ENCODE measurements at regions not wholly inside any gene's neighbourhood (a gene's known extent, or its start where the extent isn't known, plus 50 kb on each side); places are given as distances from the start of the nearest gene placed in this dataset.

DNA sequence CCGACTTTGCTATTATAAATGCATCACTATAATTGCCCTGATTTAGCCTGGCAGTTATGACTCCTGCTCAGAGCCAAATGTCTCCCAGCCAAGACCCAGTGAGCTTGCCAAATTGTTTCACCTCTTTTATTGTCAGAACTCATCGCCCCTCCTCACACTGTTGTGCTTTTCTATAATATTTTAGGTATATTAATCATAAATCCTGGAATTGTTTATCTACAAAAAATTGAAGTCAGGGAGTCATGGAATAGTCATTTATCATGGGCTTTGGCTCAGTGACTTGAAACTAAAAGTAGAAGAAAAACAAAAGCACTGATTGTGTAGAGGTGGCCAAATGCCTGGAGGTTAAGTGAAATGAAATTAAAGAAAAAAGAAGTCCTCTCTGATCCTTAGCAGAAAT lies 85.6 kb downstream of the PFDN4 start:
- H3K27me3 ChIP-seq (ENCODE audit: low read depth): no peaks in the 10 kb centered on the region
- intact Hi-C loops (cut with micrococcal nuclease): no loop called here
- no peaks in the 10 kb centered on the region for H3K36me3 ChIP-seq
- H3K4me3 ChIP-seq: no peak overlapping the region
- H3K9me3 ChIP-seq (replicated peaks): no peaks in the 10 kb centered on the region
- H3K4me1 ChIP-seq: peaks cover 6% of the 10 kb centered on the region
- TF ChIP-seq, protein P1, sequence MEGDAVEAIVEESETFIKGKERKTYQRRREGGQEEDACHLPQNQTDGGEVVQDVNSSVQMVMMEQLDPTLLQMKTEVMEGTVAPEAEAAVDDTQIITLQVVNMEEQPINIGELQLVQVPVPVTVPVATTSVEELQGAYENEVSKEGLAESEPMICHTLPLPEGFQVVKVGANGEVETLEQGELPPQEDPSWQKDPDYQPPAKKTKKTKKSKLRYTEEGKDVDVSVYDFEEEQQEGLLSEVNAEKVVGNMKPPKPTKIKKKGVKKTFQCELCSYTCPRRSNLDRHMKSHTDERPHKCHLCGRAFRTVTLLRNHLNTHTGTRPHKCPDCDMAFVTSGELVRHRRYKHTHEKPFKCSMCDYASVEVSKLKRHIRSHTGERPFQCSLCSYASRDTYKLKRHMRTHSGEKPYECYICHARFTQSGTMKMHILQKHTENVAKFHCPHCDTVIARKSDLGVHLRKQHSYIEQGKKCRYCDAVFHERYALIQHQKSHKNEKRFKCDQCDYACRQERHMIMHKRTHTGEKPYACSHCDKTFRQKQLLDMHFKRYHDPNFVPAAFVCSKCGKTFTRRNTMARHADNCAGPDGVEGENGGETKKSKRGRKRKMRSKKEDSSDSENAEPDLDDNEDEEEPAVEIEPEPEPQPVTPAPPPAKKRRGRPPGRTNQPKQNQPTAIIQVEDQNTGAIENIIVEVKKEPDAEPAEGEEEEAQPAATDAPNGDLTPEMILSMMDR (IDR thresholded peaks at IDR 0.05; ENCODE audit: borderline replicate concordance): no peak
- H3K27ac ChIP-seq (replicated peaks): peak overlapping the region; percentile 55
- no peak for DNase-seq

GRCh38 chr20:54294094-54294493 lies 86.2 kb downstream of the PFDN4 start:
- Histone ChIP-seq H3K36me3 (no peaks in the 10 kb centered on the region), H3K4me1 (peaks cover 6% of the 10 kb centered on the region), H3K4me3 (no peak overlapping the region), H3K27ac (replicated peaks) (peak overlapping the region; percentile 55), H3K9me3 (replicated peaks) (no peaks in the 10 kb centered on the region), H3K27me3 (ENCODE audit: low read depth) (no peaks in the 10 kb centered on the region)
- TF ChIP-seq, protein P1 (IDR thresholded peaks at IDR 0.05; ENCODE audit: borderline replicate concordance): no peak
- intact Hi-C loops (cut with micrococcal nuclease): no loop called here
- DNase-seq: no peak

GRCh38 chr20:54295686-54296085 lies 87.8 kb downstream of the PFDN4 start:
- intact Hi-C loops (cut with micrococcal nuclease): no loop called here
- Histone ChIP-seq H3K36me3 (no peaks in the 10 kb centered on the region), H3K4me3 (no peak overlapping the region), H3K27me3 (ENCODE audit: low read depth) (no peaks in the 10 kb centered on the region), H3K9me3 (replicated peaks) (no peaks in the 10 kb centered on the region), H3K4me1 (peaks cover 6% of the 10 kb centered on the region), H3K27ac (replicated peaks) (no peak overlapping the region)
- no peak for DNase-seq
- TF ChIP-seq, protein P1 (IDR thresholded peaks at IDR 0.05; ENCODE audit: borderline replicate concordance): no peak

DNA sequence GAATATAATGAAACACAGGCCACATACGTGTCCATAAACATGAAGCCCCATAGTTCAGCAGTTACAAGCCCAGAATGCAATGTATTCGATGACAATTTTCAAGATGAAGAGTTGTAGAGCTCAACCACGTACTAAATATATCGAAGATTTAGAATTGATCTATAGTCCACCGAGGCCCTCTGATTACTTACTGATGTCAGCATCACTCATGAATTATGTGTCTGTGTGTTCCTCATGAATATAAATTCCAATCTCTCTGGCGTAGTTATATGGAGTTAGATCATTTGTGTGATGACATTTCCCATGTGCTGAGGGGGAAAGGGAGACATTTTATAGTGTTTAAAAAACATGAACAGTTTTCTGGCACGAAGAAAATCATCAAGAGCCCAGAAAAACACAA lies 97.5 kb downstream of the PFDN4 start:
- Histone ChIP-seq H3K27ac (replicated peaks) (no peak overlapping the region), H3K9me3 (replicated peaks) (no peaks in the 10 kb centered on the region), H3K36me3 (no peaks in the 10 kb centered on the region), H3K4me3 (no peak overlapping the region), H3K27me3 (ENCODE audit: low read depth) (no peaks in the 10 kb centered on the region), H3K4me1 (no peaks in the 10 kb centered on the region)
- TF ChIP-seq, protein P1 (IDR thresholded peaks at IDR 0.05; ENCODE audit: borderline replicate concordance): no peak
- intact Hi-C loops (cut with micrococcal nuclease): no loop called here
- DNase-seq: no peak

GRCh38 chr20:54306985-54307710 lies 99.3 kb downstream of the PFDN4 start:
- TF ChIP-seq, protein P1 (IDR thresholded peaks at IDR 0.05; ENCODE audit: borderline replicate concordance): no peak
- Histone ChIP-seq H3K9me3 (replicated peaks) (no peaks in the 10 kb centered on the region), H3K4me1 (no peaks in the 10 kb centered on the region), H3K27ac (replicated peaks) (no peak overlapping the region), H3K36me3 (no peaks in the 10 kb centered on the region), H3K4me3 (no peak overlapping the region), H3K27me3 (ENCODE audit: low read depth) (no peaks in the 10 kb centered on the region)
- no peak for DNase-seq
- intact Hi-C loops (cut with micrococcal nuclease): no loop called here

Measured in left ventricle myocardium inferior (tissue), 1 donor.